ENCODE measurements at regions not wholly inside any gene's neighbourhood (a gene's known extent, or its start where the extent isn't known, plus 50 kb on each side); places are given as distances from the start of the nearest gene placed in this dataset.

DNA sequence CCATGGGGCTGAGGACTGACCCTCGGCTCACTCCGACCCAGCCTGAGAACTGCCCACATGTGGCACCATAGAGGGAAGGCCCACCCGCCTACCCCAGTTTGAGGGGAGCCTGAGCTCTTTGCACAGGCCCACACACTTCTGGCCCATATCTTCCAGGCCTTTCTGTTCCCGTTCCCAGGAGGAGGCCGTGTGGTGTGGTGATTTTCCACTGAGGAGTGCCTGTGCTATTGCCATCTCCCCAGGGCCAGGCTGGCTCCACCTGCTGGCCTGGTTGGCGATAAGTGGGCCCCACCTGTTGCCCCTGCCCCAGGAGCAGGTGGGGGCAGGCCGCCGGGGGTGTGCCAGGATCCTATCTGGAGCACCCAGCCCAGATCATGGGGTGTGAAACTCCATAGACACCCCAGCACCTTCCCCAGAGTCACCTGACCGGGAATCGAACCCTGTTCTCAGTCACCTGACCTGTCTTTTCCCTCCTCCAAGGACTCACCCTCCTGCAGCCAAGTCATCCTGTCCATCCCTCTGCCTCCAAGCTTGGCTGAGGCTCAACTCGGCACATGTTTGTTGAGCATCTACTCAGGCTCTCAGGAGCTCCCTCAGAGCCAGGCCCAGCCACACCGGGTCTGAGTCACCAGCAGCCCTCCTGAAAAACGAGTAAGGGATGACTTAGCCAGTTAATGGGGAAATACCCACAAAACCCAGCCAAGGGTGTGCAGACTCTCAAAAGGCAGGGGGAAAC, 120.1 kb downstream of the CYP26B1 start:
- TF ChIP-seq ZNF263 (CRISPR knock-in tag; IDR thresholded peaks at IDR 0.05) (no peak), CENPX (CRISPR knock-in tag; IDR thresholded peaks at IDR 0.05) (no peak), MZF1 (CRISPR knock-in tag; IDR thresholded peaks at IDR 0.05; ENCODE audit: borderline replicate concordance) (no peak)
- TF ChIP-seq, protein P1, sequence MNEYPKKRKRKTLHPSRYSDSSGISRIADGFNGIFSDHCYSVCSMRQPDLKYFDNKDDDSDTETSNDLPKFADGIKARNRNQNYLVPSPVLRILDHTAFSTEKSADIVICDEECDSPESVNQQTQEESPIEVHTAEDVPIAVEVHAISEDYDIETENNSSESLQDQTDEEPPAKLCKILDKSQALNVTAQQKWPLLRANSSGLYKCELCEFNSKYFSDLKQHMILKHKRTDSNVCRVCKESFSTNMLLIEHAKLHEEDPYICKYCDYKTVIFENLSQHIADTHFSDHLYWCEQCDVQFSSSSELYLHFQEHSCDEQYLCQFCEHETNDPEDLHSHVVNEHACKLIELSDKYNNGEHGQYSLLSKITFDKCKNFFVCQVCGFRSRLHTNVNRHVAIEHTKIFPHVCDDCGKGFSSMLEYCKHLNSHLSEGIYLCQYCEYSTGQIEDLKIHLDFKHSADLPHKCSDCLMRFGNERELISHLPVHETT (CRISPR knock-in tag; conservative IDR thresholded peaks at IDR 0.05): no peak

Measured in HepG2 (cell line).